HG03520 (cell line): ENCODE measurements at regions not wholly inside any gene's neighbourhood (a gene's known extent, or its start where the extent isn't known, plus 50 kb on each side); places are given as distances from the start of the nearest gene placed in this dataset.

Source experiments
- ATAC-seq: cut with Tn5 transposase; IDR thresholded peaks from one replicate; pipeline ENCODE4 v1.9.1; 2021; ENCODE audit warnings: mild to moderate bottlenecking, moderate library complexity; ENCODE audit not compliant: unreplicated experiment

GRCh38 chr11:80827781-80828180, 1387.0 kb upstream of the TENM4 start:
- no peak for ATAC-seq

- no peak for ATAC-seq
These were observed 1386.0 kb upstream of the TENM4 start for GRCh38 chr11:80826808-80827207.

DNA sequence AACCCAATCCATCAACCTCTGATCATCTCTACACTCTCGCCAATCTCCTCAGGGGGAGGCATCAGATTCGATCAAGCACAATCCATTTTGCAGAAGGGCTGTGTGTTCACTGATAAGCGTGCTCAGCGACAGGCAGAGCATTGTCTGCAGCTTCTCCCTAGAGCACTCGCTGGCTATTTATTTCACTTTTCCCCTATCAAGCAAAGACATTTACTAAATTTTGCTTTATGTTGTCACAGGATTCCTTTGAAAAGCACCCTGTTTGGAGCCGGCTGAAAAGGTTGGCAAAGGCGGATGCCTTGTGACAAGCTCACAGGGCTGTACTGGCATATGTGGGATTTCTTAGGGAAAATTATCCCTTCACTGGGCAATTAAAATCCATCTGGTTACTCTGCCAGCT, 1381.5 kb upstream of the TENM4 start:
- no peak for ATAC-seq

DNA sequence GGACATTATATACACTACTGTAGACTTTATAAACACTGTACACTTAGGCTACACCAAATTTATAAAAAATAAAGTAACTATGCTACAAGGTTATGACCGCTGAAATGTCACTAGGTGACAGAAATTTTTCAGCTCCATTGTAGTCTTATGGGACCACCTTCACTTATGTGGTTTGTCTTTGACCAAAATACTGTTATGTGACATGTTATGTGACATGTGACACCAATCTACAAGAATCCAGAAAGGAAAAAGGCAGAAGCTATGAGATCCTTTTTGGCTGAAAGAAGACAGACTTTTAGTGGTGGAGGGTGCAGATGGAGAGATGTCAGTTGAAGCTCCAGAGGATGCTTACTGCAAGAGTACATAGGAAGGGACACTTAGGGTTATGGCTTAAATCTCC, 1378.4 kb upstream of the TENM4 start:
- ATAC-seq, result no peak

- no peak for ATAC-seq
These were observed 1376.1 kb upstream of the TENM4 start for GRCh38 chr11:80816966-80817365.

- ATAC-seq, result peak; percentile 49
These were observed 1375.6 kb upstream of the TENM4 start for GRCh38 chr11:80816454-80816847.

DNA sequence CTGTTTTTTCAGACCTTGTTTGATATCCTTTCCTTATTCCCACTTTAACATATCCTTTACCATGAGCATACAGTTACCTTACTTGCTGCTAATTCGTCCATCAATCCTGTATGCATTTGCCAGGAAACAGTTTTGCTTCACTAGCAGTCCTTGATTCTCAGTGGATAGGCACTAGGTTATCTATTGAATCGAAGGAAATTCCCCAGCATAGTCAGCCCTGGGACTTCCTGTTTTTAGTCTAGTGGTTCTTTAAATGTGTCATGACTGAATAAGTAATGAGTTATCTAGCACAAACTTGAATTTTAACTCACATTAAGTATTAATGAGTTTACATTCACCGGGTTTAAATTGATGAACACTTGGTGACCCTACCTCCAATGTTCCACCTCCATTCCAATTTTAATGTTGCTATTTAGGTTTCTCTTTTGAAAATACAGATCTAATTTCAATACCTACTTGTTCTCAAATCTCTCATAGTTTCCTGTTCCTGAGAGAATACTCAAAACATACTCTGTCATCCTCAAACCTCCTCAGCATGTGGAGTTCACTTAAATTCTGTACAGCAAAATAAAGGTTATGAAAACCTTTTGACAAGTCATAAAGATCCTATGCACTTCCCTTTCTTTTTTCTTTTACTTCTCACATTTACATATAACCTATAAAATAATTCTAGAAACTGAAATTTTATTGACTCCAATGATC, 1375.1 kb upstream of the TENM4 start:
- peak; percentile 75 for ATAC-seq

GRCh38 chr11:80814813-80815212, 1374.0 kb upstream of the TENM4 start:
- no peak for ATAC-seq

GRCh38 chr11:80810695-80811094, 1369.9 kb upstream of the TENM4 start:
- ATAC-seq, result no peak

- no peak for ATAC-seq
These were observed 1357.3 kb upstream of the TENM4 start for GRCh38 chr11:80798174-80798573.

GRCh38 chr11:80783561-80783960, 1342.7 kb upstream of the TENM4 start:
- ATAC-seq, result no peak

- ATAC-seq, result no peak
These were observed 1341.5 kb upstream of the TENM4 start for GRCh38 chr11:80782135-80782885.

GRCh38 chr11:80779905-80780605, 1339.2 kb upstream of the TENM4 start:
- ATAC-seq, result no peak

DNA sequence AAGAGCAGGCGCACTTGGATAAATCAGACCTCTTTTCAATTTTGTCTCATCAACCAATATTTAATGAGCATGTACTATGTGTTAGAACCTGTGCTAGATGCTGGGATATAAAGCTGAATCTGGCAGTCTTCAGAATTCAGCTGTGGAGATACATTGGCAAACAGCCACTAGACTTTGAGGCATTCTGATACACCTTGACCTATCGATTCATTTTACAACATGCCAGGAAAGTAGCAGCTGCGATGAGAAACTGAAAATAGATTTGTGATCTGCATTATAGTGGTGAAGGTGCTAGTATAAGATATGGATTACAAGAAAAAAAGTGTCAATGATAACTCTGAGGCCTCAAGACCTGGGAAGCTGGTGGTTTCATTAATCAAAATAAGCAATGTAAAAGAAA, 1338.1 kb upstream of the TENM4 start:
- no peak for ATAC-seq

DNA sequence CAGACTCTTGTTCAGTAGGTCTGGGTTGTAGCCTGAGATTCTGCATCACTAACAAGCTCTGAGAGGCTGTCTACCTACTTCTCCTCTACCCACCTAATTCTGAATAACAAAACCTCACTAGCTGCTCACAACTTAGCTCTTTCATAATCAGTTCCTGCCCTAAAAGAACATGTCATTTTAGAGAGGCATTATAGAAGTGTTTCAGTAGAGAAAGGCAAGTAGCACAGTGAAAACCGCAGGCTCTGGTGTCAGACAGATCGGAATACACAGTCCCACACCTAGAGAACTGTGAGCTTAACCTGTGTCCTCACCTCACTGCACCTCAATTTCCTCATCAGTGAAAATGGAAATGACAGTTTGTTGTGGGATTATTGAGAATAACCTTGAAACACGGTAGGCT, 1337.6 kb upstream of the TENM4 start:
- ATAC-seq, result no peak

DNA sequence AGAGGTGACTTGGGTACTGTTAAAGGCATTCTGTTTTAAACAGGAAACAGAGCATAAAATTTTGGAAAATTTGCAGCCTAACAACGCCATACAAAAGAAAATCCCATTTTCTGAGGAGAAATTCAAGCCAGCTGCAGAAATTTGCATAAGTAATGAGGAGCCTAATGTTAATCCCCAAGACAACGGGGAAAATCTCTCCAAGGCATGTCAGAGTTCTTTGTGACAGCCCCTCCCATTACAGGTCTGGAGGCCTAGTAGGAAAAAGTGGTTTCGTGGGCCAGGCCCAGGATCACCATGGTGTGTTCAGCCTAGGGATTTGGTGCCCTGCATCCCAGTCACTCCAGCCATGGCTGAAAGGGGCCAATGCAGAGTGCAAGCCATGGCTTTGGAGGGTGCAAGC, 1333.1 kb upstream of the TENM4 start:
- ATAC-seq, result no peak

DNA sequence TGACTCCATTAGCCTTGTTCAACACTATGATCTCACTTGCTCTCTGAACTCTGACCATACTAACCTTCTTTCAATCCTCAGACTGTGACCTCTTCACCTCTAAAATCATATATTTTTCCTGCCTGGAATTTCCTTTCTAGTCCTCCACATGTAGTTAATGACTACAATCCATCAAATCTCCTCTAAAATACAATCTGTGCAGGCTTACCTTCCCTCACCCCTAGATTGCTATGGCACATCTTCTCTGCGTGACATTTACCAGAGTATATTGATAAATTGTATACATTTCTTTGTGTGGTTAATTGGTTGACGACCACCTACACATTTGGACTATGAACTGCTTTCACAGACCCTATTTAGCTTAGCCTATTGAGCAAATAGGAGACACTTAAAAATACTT, 1330.2 kb upstream of the TENM4 start:
- no peak for ATAC-seq

- no peak for ATAC-seq
These were observed 1318.0 kb upstream of the TENM4 start for GRCh38 chr11:80758787-80759186.

GRCh38 chr11:80748207-80748925, 1307.5 kb upstream of the TENM4 start:
- no peak for ATAC-seq

DNA sequence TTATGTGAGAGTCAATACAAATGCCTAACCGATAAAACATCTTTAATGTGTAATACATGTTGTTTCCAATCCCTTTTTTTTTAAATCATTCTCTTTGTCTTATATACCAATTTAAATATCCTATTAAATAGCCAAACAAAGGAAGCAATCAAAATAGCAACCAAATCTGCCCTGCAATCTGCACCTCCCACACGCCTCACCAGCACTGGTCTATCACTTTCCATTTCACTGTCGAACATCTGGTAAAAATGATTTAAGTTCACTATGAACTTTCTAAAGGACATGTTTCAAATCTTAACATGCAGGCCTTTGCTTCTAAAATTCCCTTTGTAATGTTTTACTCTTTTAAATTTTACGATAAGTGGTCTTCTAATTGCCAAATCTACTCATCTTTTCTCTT, 1305.5 kb upstream of the TENM4 start:
- ATAC-seq, result no peak

DNA sequence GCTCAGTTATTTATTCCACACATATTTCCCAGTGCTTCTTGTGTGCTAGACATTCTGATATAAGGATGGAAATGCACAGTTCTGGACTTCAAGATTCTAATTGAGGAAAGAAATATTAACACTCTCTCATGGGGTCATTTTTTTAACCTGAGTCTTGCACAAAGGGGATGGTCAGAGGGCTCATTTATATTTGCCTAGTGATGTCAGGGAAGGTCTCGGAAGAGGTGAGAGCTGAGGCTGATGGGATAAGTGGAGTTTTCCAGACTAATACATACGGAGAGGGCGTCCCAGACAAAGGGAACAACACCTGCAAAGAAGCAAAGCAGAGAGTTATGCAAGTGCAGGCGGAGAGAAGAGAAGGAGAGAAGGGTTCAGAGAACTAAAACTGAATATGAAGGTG, 1304.6 kb upstream of the TENM4 start:
- no peak for ATAC-seq
